ENCODE measurements at regions not wholly inside any gene's neighbourhood (a gene's known extent, or its start where the extent isn't known, plus 50 kb on each side); places are given as distances from the start of the nearest gene placed in this dataset.
"Not testable (repeated sequence)": the region's sequence is repeated elsewhere in the genome, so short reads cannot be mapped to it uniquely, and the experiment has no call there.

DNA sequence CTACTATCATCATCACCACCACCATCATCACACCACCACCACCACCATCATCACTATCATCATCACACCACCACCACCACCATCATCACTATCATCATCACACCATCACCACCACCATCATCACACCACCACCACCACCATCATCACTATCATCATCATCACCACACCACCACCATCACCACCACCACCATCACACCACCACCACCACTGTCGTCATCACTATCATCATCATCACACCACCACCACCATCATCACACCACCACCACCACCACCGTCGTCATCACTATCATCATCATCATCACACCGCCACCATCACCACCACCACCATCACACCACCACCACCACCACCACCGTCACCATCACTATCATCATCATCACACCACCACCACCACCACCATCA is 100.1 kb downstream of the BUB3 start:
- not testable (repeated sequence) for H3K4me1 Mint-ChIP-seq (ENCODE audit: low read depth); H3K36me3 Mint-ChIP-seq (ENCODE audit: insufficient read depth); ATAC-seq; H3K9me3 Mint-ChIP-seq; H3K4me3 Mint-ChIP-seq; DNase-seq; H3K27me3 Mint-ChIP-seq (ENCODE audit: low read depth)

DNA sequence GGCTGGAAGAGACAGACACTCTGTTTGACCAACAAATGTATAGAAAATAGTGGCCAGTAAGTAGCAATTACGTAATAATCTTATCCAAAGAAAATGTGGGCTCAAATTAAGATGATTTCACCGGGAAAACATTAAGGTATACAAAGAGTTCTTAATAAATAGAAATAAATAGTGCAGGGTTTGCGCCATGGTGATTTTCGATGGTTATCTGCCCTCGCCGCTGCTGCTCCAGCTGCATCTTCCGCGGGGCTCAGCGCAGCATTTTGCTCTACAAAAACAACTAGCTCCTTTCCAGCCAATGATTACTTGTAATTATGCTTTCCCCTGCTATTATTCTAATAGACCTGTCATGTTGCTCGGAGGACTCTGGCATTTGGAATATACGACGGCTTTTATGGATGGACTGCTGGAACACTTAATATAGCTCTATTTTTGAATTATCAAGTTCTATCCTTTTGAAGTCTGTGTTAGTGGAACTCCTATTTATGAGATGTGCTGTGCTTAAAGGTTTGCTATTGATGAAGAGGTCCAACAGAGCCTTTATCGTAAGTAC is 103.8 kb downstream of the BUB3 start:
- Mint-ChIP-seq H3K4me3 (no peak overlapping the region), H3K27me3 (ENCODE audit: low read depth) (no peaks in the 10 kb centered on the region), H3K9me3 (no peaks in the 10 kb centered on the region), H3K36me3 (ENCODE audit: insufficient read depth) (no peaks in the 10 kb centered on the region), H3K4me1 (ENCODE audit: low read depth) (no peaks in the 10 kb centered on the region)
- no peak for DNase-seq
- no peak for ATAC-seq

- Mint-ChIP-seq H3K4me1 (ENCODE audit: low read depth) (no peaks in the 10 kb centered on the region), H3K36me3 (ENCODE audit: insufficient read depth) (no peaks in the 10 kb centered on the region), H3K27me3 (ENCODE audit: low read depth) (no peaks in the 10 kb centered on the region), H3K9me3 (no peaks in the 10 kb centered on the region), H3K4me3 (no peak overlapping the region)
- no peak for DNase-seq
- no peak for ATAC-seq
Measured at GRCh38 chr10:123259081-123259480, 104.9 kb downstream of the BUB3 start.

- ATAC-seq = no peak
- DNase-seq = no peak
- Mint-ChIP-seq H3K36me3 (ENCODE audit: insufficient read depth) (no peaks in the 10 kb centered on the region), H3K27me3 (ENCODE audit: low read depth) (no peaks in the 10 kb centered on the region), H3K9me3 (no peaks in the 10 kb centered on the region), H3K4me3 (no peak overlapping the region), H3K4me1 (ENCODE audit: low read depth) (no peaks in the 10 kb centered on the region)
Measured at GRCh38 chr10:123259791-123260190, 105.6 kb downstream of the BUB3 start.

DNA sequence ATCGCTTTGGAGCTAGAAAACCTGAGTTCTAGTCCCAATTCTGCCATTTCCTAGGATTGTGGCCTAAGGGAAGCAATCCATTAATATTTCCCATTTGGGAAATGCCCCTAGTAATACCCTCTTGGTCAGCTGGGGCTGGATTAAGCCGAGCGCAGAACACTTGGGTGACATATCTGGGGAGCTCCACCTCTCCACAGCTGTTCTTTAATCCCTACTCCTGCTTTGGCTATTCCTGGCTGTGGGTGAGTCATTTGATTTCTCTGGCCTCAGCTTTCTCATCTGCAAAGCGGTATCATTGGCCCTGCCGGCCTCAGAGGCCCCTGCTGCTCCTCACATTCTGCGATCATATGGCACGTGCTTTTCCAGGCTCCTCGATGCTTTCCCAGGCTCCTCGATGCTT is 108.3 kb downstream of the BUB3 start:
- no peak for ATAC-seq
- H3K36me3 Mint-ChIP-seq (ENCODE audit: insufficient read depth) = no peaks in the 10 kb centered on the region
- no peak overlapping the region for H3K4me3 Mint-ChIP-seq
- no peaks in the 10 kb centered on the region for H3K27me3 Mint-ChIP-seq (ENCODE audit: low read depth)
- no peaks in the 10 kb centered on the region for H3K9me3 Mint-ChIP-seq
- H3K4me1 Mint-ChIP-seq (ENCODE audit: low read depth) = no peaks in the 10 kb centered on the region
- DNase-seq = no peak

GRCh38 chr10:123266971-123267370 is 112.8 kb downstream of the BUB3 start:
- no peaks in the 10 kb centered on the region for H3K27me3 Mint-ChIP-seq (ENCODE audit: low read depth)
- ATAC-seq (no peak), DNase-seq (no peak)
- no peak overlapping the region for H3K4me3 Mint-ChIP-seq
- no peaks in the 10 kb centered on the region for H3K4me1 Mint-ChIP-seq (ENCODE audit: low read depth)
- no peaks in the 10 kb centered on the region for H3K9me3 Mint-ChIP-seq
- H3K36me3 Mint-ChIP-seq (ENCODE audit: insufficient read depth) = no peaks in the 10 kb centered on the region

DNA sequence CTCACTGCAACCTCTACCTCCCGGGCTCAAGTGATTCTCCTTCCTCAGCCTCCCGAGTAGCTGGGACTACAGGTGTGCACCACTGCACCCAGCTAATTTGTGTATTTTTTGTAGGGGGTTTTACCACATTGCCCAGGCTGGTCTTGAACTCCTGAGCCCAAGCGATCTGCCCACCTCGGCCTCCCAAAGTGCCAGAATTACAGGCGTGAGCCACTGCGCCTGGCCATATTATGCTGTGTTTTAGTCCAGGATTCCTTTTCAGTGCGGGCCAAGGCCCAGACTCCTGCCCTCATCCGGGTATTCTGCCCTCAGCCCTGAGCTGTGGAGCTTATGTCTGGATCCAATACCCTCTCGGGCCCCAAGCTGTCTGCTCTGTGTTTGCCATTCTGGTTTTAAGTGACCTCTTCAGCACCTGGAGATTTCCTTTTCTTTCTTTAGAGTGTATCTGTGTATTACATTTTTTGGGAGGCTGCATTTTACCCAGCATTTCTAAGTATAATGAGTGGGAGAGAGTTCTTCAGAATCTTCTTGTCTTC is 114.9 kb downstream of the BUB3 start:
- no peak for ATAC-seq
- Mint-ChIP-seq H3K27me3 (ENCODE audit: low read depth) (peaks cover 6% of the 10 kb centered on the region), H3K4me3 (no peak overlapping the region), H3K4me1 (ENCODE audit: low read depth) (no peaks in the 10 kb centered on the region), H3K9me3 (no peaks in the 10 kb centered on the region), H3K36me3 (ENCODE audit: insufficient read depth) (no peaks in the 10 kb centered on the region)
- DNase-seq = no peak

DNA sequence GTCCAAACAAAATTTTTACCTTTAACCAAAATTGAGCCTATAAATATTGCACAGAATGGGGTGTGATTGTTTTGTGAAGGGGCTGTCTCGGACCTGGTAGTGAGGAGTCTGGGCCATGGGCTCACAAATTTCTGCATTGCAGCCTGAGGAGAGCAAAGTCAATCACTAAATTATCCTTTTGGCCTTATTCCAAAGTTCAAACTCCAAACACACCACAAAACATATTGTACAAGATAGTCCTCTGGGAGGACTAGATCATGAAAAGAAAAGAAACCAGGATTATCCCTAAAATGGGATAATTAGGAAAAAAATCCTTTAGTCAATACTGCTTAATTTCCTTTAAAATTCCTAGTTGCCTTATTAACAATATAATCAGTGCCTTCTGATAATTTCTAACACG is 115.5 kb downstream of the BUB3 start:
- Mint-ChIP-seq H3K36me3 (ENCODE audit: insufficient read depth) (no peaks in the 10 kb centered on the region), H3K9me3 (no peaks in the 10 kb centered on the region)
- DNase-seq = no peak

DNA sequence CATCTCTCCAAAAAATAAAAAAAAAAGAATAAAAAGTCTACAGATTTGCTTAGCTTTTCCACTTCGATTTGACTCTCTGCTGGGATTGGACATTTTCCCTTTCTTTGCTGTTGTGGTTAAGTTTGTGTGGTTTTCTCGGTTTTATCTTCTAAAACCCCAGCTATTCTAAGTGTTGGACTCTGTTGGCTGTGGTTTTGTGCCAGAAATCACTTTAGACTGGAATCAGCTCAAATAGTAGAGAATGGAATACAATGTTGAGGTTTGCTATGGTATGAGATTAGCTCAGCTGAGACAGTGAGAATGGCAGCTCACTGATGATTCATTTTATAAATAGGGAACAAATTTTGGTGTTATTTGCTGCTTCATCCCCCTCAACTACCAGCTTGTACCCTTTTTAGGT is 116.0 kb downstream of the BUB3 start:
- no peaks in the 10 kb centered on the region for H3K9me3 Mint-ChIP-seq
- ATAC-seq (no peak), DNase-seq (no peak)
- H3K4me1 Mint-ChIP-seq (ENCODE audit: low read depth) = no peaks in the 10 kb centered on the region
- peaks cover 13% of the 10 kb centered on the region for H3K27me3 Mint-ChIP-seq (ENCODE audit: low read depth)
- no peaks in the 10 kb centered on the region for H3K36me3 Mint-ChIP-seq (ENCODE audit: insufficient read depth)
- no peak overlapping the region for H3K4me3 Mint-ChIP-seq

More for the DNA sequence above, 115.5 kb downstream of the BUB3 start:
- Mint-ChIP-seq H3K27me3 (ENCODE audit: low read depth) (peaks cover 10% of the 10 kb centered on the region), H3K4me3 (no peak overlapping the region), H3K4me1 (ENCODE audit: low read depth) (no peaks in the 10 kb centered on the region)
- ATAC-seq = no peak

DNA sequence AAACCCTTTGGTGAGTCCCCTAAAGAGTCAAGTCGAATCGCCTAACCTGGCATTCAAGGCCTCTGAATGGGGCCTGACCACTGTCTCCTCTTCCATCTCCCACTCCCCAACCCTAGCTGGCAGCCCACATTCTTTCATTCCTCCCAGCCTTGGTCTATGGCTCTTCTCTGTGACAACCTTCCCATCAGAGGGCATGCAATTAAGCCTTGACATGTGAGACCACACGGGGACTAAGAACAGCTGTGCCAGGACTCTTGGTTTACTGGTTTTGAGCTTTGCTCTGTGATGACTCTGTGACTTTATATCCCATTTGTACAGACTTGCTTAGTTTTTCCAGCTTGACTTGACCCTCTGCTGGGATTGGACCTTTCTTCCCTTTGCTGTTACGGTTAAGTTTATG is 116.6 kb downstream of the BUB3 start:
- H3K4me3 Mint-ChIP-seq = no peak overlapping the region
- H3K9me3 Mint-ChIP-seq = no peaks in the 10 kb centered on the region

DNA sequence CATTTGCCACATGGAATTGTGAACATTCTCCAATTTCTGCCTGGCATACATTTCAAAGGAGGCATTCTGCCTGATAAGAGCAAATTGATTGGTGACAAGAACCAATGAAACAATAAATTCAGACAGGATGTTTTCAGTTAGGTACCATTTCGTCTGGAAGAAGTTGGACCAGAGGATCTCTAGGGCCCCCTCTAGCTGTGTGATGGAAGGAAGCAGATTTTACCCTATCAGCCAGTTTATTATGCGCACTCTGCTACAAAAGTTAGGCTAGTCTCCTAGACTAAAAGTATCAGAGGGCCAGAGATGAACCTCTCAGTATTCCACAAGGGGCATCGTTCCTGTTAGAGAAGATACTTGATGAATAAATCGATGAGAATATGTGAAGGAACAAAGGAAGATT is 118.0 kb downstream of the BUB3 start:
- Mint-ChIP-seq H3K27me3 (ENCODE audit: low read depth) (peaks cover 20% of the 10 kb centered on the region), H3K9me3 (peaks cover 4% of the 10 kb centered on the region), H3K4me3 (no peak overlapping the region), H3K36me3 (ENCODE audit: insufficient read depth) (peaks cover 2% of the 10 kb centered on the region), H3K4me1 (ENCODE audit: low read depth) (no peaks in the 10 kb centered on the region)
- DNase-seq = no peak
- no peak for ATAC-seq

More for the DNA sequence above, 116.6 kb downstream of the BUB3 start:
- no peaks in the 10 kb centered on the region for H3K4me1 Mint-ChIP-seq (ENCODE audit: low read depth)
- peaks cover 19% of the 10 kb centered on the region for H3K27me3 Mint-ChIP-seq (ENCODE audit: low read depth)
- ATAC-seq (no peak), DNase-seq (no peak)
- H3K36me3 Mint-ChIP-seq (ENCODE audit: insufficient read depth) = no peaks in the 10 kb centered on the region

DNA sequence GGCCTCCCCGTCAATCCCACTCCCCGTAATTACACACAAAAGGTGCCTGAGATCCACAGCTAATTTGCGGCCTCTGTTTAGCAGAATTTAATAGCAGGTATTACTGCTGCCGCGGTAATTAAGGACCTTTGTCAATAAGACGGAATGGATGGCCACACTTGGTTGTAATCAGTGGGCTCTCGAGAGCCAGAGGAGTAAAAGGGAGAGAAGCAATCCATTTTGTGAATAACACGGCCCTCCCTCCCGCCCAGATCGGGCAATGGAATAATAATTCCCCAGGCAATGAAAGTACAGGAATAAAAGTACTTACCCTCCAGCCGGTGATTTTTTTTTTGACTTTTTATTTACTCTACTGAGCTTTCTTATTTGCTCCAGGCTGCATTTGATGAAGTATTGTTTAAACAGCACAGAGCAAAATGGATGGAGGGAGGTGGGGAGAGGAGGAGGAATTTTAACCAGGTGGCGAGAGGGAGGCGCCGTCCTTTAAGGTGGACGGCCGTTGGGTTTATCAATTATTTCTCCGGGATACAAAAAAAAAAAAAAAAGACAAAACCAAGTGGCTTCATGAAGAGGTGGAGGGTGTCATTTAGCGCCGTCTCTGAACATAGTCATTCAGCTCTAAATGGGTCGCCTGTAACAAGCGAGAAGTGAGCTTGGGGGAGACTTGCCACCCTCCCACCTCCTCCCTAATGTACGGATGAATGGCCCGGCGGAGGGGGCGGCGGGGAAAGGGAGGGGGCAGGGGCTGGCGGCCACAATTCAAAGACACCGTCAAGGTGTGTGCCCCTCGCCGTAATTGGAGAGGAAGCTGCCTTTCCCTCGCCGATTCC is 120.3 kb downstream of the BUB3 start:
- no peak for DNase-seq
- Mint-ChIP-seq H3K4me3 (no peak overlapping the region), H3K9me3 (peaks cover 4% of the 10 kb centered on the region), H3K36me3 (ENCODE audit: insufficient read depth) (peaks cover 2% of the 10 kb centered on the region), H3K4me1 (ENCODE audit: low read depth) (no peaks in the 10 kb centered on the region), H3K27me3 (ENCODE audit: low read depth) (peaks cover 20% of the 10 kb centered on the region)
- no peak for ATAC-seq

- peaks cover 2% of the 10 kb centered on the region for H3K36me3 Mint-ChIP-seq (ENCODE audit: insufficient read depth)
- no peaks in the 10 kb centered on the region for H3K4me1 Mint-ChIP-seq (ENCODE audit: low read depth)
- no peak overlapping the region for H3K4me3 Mint-ChIP-seq
- H3K27me3 Mint-ChIP-seq (ENCODE audit: low read depth) = peaks cover 20% of the 10 kb centered on the region
- peaks cover 4% of the 10 kb centered on the region for H3K9me3 Mint-ChIP-seq
- DNase-seq (no peak), ATAC-seq (no peak)
Measured at GRCh38 chr10:123275136-123275564, 120.9 kb downstream of the BUB3 start.

DNA sequence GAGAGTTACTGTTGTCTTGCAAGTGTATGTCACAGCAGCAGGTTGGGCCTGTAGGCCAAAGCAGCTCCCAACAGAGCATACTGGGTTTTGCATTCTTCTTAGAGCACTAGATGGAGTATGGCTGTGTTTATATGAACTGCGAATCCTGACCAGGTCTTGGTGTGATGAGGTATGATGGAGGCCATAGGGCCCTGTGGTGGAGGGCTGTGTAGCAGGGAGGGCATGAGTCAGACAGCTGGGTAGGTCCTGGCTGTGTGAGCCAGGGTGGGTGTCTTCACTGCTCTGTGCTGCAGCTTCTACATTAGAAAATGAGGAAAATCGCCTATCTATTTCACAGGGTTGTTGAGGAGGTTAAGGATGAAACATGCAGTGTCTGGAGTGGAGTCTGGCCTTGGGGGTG is 124.2 kb downstream of the BUB3 start:
- Mint-ChIP-seq H3K27me3 (ENCODE audit: low read depth) (peaks cover 16% of the 10 kb centered on the region), H3K9me3 (peaks cover 4% of the 10 kb centered on the region), H3K4me3 (no peak overlapping the region), H3K4me1 (ENCODE audit: low read depth) (no peaks in the 10 kb centered on the region), H3K36me3 (ENCODE audit: insufficient read depth) (peaks cover 2% of the 10 kb centered on the region)
- no peak for DNase-seq
- ATAC-seq = no peak

GRCh38 chr10:123283371-123283770 is 129.2 kb downstream of the BUB3 start:
- DNase-seq; H3K36me3 Mint-ChIP-seq (ENCODE audit: insufficient read depth); H3K9me3 Mint-ChIP-seq; ATAC-seq; H3K27me3 Mint-ChIP-seq (ENCODE audit: low read depth); H3K4me1 Mint-ChIP-seq (ENCODE audit: low read depth); H3K4me3 Mint-ChIP-seq: not testable (repeated sequence)

All from activated T-cell treated with anti-CD3 and anti-CD28 coated beads, Interleukin-2, amount 50 U/mL, for 4 hours (primary cell).